Cardiac muscle cell (in vitro differentiated cells and primary cell): ENCODE measurements at regions not wholly inside any gene's neighbourhood (a gene's known extent, or its start where the extent isn't known, plus 50 kb on each side); places are given as distances from the start of the nearest gene placed in this dataset.

ENCODE experiments used
- DNase-seq, 2 donors: peaks; one replicate each; pipeline versions ENCODE4 v3.0.0 to v3.0.0-alpha.2; 2010 to 2017; ENCODE audit warnings: low read depth in 1 of 2, low spot score in 1 of 2
- H3K27ac ChIP-seq: fragments of 200-600 bp; sonication (generic); 2 replicates; pipeline ENCODE4 v1.5.1; 2016
- H3K27me3 ChIP-seq: fragments of 200-600 bp; sonication (generic); 2 replicates; pipeline ENCODE4 v1.6.0; 2016; ENCODE audit warnings: control low read depth
- H3K36me3 ChIP-seq: fragments of 200-600 bp; sonication (generic); 2 replicates; pipeline ENCODE4 v1.5.1; 2016; ENCODE audit warnings: control low read depth
- H3K4me1 ChIP-seq: fragments of 200-600 bp; sonication (generic); 2 replicates; pipeline ENCODE4 v1.8.1; 2017; ENCODE audit warnings: low read depth, mild to moderate bottlenecking, mixed run types
- H3K4me3 ChIP-seq: fragments of 200-600 bp; sonication (generic); 2 replicates; pipeline ENCODE4 v1.5.1; 2016; ENCODE audit warnings: mild to moderate bottlenecking
- H3K9me3 ChIP-seq: fragments of 200-600 bp; sonication (generic); 2 replicates; pipeline ENCODE4 v1.5.1; 2017; ENCODE audit warnings: low read depth, mild to moderate bottlenecking, control low read depth
- CTCF ChIP-seq: IDR thresholded peaks from 2 replicates; pipeline ENCODE4 v1.5.1; 2012; ENCODE audit warnings: low read depth, mild to moderate bottlenecking, low read length

DNA sequence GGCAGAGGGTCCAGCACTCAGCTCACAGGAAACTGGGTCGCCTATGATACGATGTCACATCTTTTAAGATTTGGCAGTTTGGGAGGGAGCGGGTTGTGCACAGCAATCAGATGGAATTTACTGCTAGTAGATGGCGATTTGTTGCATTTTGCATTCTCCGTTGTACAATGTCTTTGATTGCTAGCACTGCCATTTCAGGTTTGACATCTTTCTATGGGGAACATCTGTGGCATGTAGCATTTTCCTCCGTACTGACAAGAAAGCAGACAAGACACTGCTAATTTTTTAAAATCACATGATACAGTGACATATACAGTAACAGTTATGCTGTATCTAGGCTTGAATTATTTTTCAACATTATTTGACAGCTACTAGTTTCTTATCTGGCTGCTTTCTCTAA lies 119.7 kb upstream of the PCSK2 start:
- no peak for TF ChIP-seq CTCF
- no peak for DNase-seq
- no peaks in the 10 kb centered on the region for H3K36me3 ChIP-seq
- no peak overlapping the region for H3K27ac ChIP-seq
- no peaks in the 10 kb centered on the region for H3K27me3 ChIP-seq
- no peaks in the 10 kb centered on the region for H3K4me1 ChIP-seq
- no peaks in the 10 kb centered on the region for H3K9me3 ChIP-seq
- no peak overlapping the region for H3K4me3 ChIP-seq

DNA sequence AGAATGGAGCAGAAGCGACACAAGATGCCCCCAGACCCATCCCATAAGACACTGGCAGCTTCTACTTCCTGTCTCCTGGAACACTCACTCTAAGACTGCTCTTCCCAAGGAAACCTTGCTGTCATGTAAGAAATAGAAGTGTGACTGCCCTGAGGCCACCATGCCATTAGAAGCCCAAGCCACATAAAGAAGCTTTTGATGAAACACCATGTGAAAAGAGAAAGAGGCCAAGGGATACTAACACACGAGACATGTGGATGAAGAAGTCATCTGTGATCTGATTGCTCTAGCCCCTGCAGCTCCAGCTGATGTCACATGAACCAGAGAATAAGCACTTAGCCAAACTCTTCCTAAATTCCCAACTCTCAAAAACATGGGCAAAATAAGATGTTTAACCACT lies 117.9 kb upstream of the PCSK2 start:
- no peaks in the 10 kb centered on the region for H3K27me3 ChIP-seq
- DNase-seq, result no peak
- TF ChIP-seq CTCF, result no peak

GRCh38 chr20:17109307-17109706 lies 117.5 kb upstream of the PCSK2 start:
- H3K27me3 ChIP-seq, result no peaks in the 10 kb centered on the region
- H3K27ac ChIP-seq, result no peak overlapping the region
- no peaks in the 10 kb centered on the region for H3K36me3 ChIP-seq
- no peak for DNase-seq
- no peak for TF ChIP-seq CTCF
- no peaks in the 10 kb centered on the region for H3K9me3 ChIP-seq
- H3K4me1 ChIP-seq, result no peaks in the 10 kb centered on the region
- H3K4me3 ChIP-seq, result no peak overlapping the region

More for the DNA sequence above, 117.9 kb upstream of the PCSK2 start:
- Histone ChIP-seq H3K27ac (no peak overlapping the region), H3K36me3 (no peaks in the 10 kb centered on the region), H3K4me3 (no peak overlapping the region), H3K9me3 (no peaks in the 10 kb centered on the region), H3K4me1 (no peaks in the 10 kb centered on the region)

GRCh38 chr20:17128206-17128605 lies 98.6 kb upstream of the PCSK2 start:
- no peak for DNase-seq
- Histone ChIP-seq H3K4me1 (no peaks in the 10 kb centered on the region), H3K36me3 (no peaks in the 10 kb centered on the region), H3K27me3 (no peaks in the 10 kb centered on the region), H3K9me3 (no peaks in the 10 kb centered on the region), H3K27ac (no peak overlapping the region), H3K4me3 (no peak overlapping the region)
- no peak for TF ChIP-seq CTCF

- H3K9me3 ChIP-seq, result no peaks in the 10 kb centered on the region
- DNase-seq, result no peak
- no peak overlapping the region for H3K4me3 ChIP-seq
- H3K27ac ChIP-seq, result no peak overlapping the region
- no peaks in the 10 kb centered on the region for H3K36me3 ChIP-seq
- TF ChIP-seq CTCF, result no peak
- H3K27me3 ChIP-seq, result no peaks in the 10 kb centered on the region
- H3K4me1 ChIP-seq, result no peaks in the 10 kb centered on the region
Measured at GRCh38 chr20:17129089-17129488, 97.8 kb upstream of the PCSK2 start.

GRCh38 chr20:17137692-17138091 lies 89.1 kb upstream of the PCSK2 start:
- H3K4me3 ChIP-seq, result no peak overlapping the region
- DNase-seq, result no peak
- H3K9me3 ChIP-seq, result no peaks in the 10 kb centered on the region
- H3K27ac ChIP-seq, result no peak overlapping the region
- TF ChIP-seq CTCF, result no peak
- H3K27me3 ChIP-seq, result no peaks in the 10 kb centered on the region
- no peaks in the 10 kb centered on the region for H3K36me3 ChIP-seq
- H3K4me1 ChIP-seq, result no peaks in the 10 kb centered on the region
